ENCODE measurements at regions not wholly inside any gene's neighbourhood (a gene's known extent, or its start where the extent isn't known, plus 50 kb on each side); places are given as distances from the start of the nearest gene placed in this dataset.
"Not testable (repeated sequence)": the region's sequence is repeated elsewhere in the genome, so short reads cannot be mapped to it uniquely, and the experiment has no call there.

DNA sequence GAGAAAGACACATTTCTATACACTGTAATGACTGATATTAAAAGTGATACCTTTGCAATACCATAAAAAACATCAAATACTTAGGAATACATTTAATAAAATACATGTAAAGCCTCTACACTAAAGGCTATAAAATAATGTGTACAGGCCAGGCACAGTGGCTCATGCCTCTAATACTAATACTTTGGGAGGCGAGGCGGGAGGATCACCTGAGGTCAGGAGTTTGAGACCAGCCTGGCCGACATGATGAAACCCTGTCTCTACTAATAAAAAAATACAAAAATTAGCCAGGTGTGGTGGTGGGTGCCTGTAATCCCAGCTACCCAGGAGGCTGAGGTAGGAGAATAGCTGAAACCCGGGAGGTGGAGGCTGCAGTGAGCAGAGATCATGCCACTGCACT, 59.8 kb upstream of the RTL6 start:
- not testable (repeated sequence) for H3K4me1 ChIP-seq (ENCODE audit: insufficient read depth, low read length); H3K27ac ChIP-seq (ENCODE audit: low read depth, low read length); H3K79me2 ChIP-seq (ENCODE audit: insufficient read depth, low read length); H3K36me3 ChIP-seq (ENCODE audit: insufficient read depth, low read length); H3K9me3 ChIP-seq (ENCODE audit: low read depth, low read length); H3K27me3 ChIP-seq (ENCODE audit: insufficient read depth, low read length); DNase-seq (ENCODE audit: insufficient read length, low spot score, missing footprints); H3K4me2 ChIP-seq (ENCODE audit: insufficient read depth, low read length); H2AFZ ChIP-seq (ENCODE audit: low read length); H4K20me1 ChIP-seq (ENCODE audit: insufficient read depth, low read length); H3K4me3 ChIP-seq (ENCODE audit: insufficient read depth, low read length)

DNA sequence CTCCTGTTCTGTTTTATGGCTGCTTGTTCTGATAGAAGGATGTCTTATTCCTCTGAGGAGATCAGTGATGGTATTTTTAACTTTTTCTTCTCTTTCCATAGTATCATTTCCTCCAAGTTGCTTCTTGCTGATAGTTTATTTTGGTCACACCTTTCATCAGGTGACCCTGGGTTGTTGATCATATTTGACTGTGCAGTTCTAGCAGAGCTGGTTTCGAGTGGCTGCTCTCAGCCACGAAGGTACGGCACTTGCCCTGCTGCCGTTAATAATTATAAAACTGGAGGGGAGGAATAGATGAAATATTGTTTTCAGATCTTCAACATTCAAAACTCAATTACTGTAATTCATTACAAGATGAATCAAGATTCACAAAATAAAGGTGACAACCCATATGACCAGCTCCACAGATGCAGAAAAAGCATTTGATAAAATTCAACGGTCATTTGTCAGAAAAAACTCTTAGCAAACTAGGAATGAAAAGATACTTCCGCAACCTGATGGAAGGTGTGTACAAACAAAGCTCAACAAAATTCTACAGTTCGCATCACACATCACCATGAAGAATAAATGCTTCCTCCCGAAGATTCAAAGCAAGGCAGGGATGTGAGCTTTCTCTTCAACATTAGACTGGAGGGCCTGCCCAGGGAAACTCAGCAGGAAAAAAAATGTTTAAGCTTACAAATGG, 59.2 kb upstream of the RTL6 start:
- no peak for DNase-seq (ENCODE audit: insufficient read length, low spot score, missing footprints)
- Histone ChIP-seq H3K4me1 (ENCODE audit: insufficient read depth, low read length) (peaks cover 3% of the 10 kb centered on the region), H3K4me2 (ENCODE audit: insufficient read depth, low read length) (no peak overlapping the region), H3K36me3 (ENCODE audit: insufficient read depth, low read length) (no peaks in the 10 kb centered on the region), H2AFZ (ENCODE audit: low read length) (no peak overlapping the region), H3K9me3 (ENCODE audit: low read depth, low read length) (no peaks in the 10 kb centered on the region), H4K20me1 (ENCODE audit: insufficient read depth, low read length) (no peaks in the 10 kb centered on the region), H3K27me3 (ENCODE audit: insufficient read depth, low read length) (no peaks in the 10 kb centered on the region), H3K27ac (ENCODE audit: low read depth, low read length) (no peak overlapping the region), H3K4me3 (ENCODE audit: insufficient read depth, low read length) (no peak overlapping the region), H3K79me2 (ENCODE audit: insufficient read depth, low read length) (no peaks in the 10 kb centered on the region)
- TF ChIP-seq, protein P1, sequence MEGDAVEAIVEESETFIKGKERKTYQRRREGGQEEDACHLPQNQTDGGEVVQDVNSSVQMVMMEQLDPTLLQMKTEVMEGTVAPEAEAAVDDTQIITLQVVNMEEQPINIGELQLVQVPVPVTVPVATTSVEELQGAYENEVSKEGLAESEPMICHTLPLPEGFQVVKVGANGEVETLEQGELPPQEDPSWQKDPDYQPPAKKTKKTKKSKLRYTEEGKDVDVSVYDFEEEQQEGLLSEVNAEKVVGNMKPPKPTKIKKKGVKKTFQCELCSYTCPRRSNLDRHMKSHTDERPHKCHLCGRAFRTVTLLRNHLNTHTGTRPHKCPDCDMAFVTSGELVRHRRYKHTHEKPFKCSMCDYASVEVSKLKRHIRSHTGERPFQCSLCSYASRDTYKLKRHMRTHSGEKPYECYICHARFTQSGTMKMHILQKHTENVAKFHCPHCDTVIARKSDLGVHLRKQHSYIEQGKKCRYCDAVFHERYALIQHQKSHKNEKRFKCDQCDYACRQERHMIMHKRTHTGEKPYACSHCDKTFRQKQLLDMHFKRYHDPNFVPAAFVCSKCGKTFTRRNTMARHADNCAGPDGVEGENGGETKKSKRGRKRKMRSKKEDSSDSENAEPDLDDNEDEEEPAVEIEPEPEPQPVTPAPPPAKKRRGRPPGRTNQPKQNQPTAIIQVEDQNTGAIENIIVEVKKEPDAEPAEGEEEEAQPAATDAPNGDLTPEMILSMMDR (IDR thresholded peaks at IDR 0.05; ENCODE audit: extremely low read depth, low read depth, low read length): no peak

DNA sequence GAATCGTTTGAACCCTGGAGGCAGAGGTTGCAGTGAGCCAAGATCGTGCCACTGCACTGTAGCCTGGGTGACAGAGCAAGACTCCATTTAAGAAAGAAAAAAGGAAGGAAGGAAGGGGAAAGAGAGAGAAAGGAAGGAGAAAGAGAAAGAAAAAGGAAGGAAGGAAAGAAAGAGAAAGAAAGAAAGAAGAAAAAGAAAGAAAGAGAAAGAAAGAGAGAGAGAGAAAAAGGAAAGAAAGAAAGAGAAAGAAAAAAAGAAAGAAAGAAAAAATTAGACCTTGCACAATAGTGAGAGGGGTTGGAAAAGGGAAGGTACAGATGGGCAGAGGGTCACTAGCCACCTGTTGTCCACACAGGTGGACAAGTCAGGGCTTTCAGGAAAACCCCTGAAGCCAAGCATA, 57.6 kb upstream of the RTL6 start:
- TF ChIP-seq, protein P1 (IDR thresholded peaks at IDR 0.05; ENCODE audit: extremely low read depth, low read depth, low read length): no peak
- no peak overlapping the region for H3K4me2 ChIP-seq (ENCODE audit: insufficient read depth, low read length)
- no peak overlapping the region for H3K27ac ChIP-seq (ENCODE audit: low read depth, low read length)

DNA sequence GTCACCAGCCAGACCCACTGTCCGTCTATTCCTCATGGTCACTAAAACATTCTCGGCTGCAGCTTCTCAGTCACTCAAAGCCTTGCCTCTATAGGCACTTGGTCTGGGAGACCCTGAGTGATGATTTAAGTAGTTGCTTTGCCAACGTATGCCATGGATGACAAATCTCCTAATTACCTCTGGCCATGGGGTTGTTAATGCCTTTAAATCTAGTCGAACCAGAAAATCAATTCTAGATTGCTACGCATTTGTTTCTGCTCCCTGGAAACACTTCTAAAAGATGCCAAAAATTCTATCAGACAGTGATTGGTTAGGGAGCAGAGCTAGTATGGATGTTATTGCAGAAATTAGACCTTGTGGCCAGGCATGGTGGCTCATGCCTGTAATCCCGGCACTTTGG, 57.0 kb upstream of the RTL6 start:
- Histone ChIP-seq H3K27ac (ENCODE audit: low read depth, low read length) (no peak overlapping the region), H3K79me2 (ENCODE audit: insufficient read depth, low read length) (no peaks in the 10 kb centered on the region), H3K36me3 (ENCODE audit: insufficient read depth, low read length) (no peaks in the 10 kb centered on the region), H4K20me1 (ENCODE audit: insufficient read depth, low read length) (no peaks in the 10 kb centered on the region), H3K4me3 (ENCODE audit: insufficient read depth, low read length) (no peak overlapping the region), H3K4me1 (ENCODE audit: insufficient read depth, low read length) (peaks cover 13% of the 10 kb centered on the region), H3K4me2 (ENCODE audit: insufficient read depth, low read length) (no peak overlapping the region), H3K9me3 (ENCODE audit: low read depth, low read length) (no peaks in the 10 kb centered on the region), H2AFZ (ENCODE audit: low read length) (no peak overlapping the region), H3K27me3 (ENCODE audit: insufficient read depth, low read length) (no peaks in the 10 kb centered on the region)
- DNase-seq (ENCODE audit: insufficient read length, low spot score, missing footprints): no peak
- TF ChIP-seq, protein P1 (IDR thresholded peaks at IDR 0.05; ENCODE audit: extremely low read depth, low read depth, low read length): no peak

More for the DNA sequence above, 57.6 kb upstream of the RTL6 start:
- H2AFZ ChIP-seq (ENCODE audit: low read length): no peak overlapping the region
- peaks cover 10% of the 10 kb centered on the region for H3K4me1 ChIP-seq (ENCODE audit: insufficient read depth, low read length)
- H3K27me3 ChIP-seq (ENCODE audit: insufficient read depth, low read length): no peaks in the 10 kb centered on the region
- H3K79me2 ChIP-seq (ENCODE audit: insufficient read depth, low read length): no peaks in the 10 kb centered on the region
- H4K20me1 ChIP-seq (ENCODE audit: insufficient read depth, low read length): no peaks in the 10 kb centered on the region
- no peak overlapping the region for H3K4me3 ChIP-seq (ENCODE audit: insufficient read depth, low read length)
- H3K9me3 ChIP-seq (ENCODE audit: low read depth, low read length): no peaks in the 10 kb centered on the region
- DNase-seq (ENCODE audit: insufficient read length, low spot score, missing footprints): no peak
- H3K36me3 ChIP-seq (ENCODE audit: insufficient read depth, low read length): no peaks in the 10 kb centered on the region

All from osteoblast (primary cell).